Stimulated activated memory B cell treated with anti-CD40 and anti-IgM and Interleukin-4, amounts not matched to agents 10 μg/mL and 1 μg/mL and 100 μg/mL, for 72 hours (primary cell): ENCODE measurements at regions not wholly inside any gene's neighbourhood (a gene's known extent, or its start where the extent isn't known, plus 50 kb on each side); places are given as distances from the start of the nearest gene placed in this dataset.
"Not testable (repeated sequence)": the region's sequence is repeated elsewhere in the genome, so short reads cannot be mapped to it uniquely, and the experiment has no call there.

Source experiments
- ATAC-seq: fragments of 150-1000 bp; cut with Tn5 transposase; 2 replicates; pipeline ENCODE4 v1.10.0; 2021
- H3K27ac Mint-ChIP-seq: one replicate; pipeline ENCODE4 v1.8.0; 2022; ENCODE audit warnings: mild to moderate bottlenecking, mixed read lengths
- H3K27me3 Mint-ChIP-seq: one replicate; pipeline ENCODE4 v1.8.0; 2022; ENCODE audit warnings: mixed read lengths
- H3K36me3 Mint-ChIP-seq: one replicate; pipeline ENCODE4 v1.8.0; 2022; ENCODE audit warnings: mixed read lengths
- H3K4me1 Mint-ChIP-seq: one replicate; pipeline ENCODE4 v1.8.0; 2022; ENCODE audit warnings: mixed read lengths
- H3K4me3 Mint-ChIP-seq: one replicate; pipeline ENCODE4 v1.8.0; 2022; ENCODE audit warnings: mild to moderate bottlenecking, moderate library complexity, mixed read lengths
- H3K9me3 Mint-ChIP-seq: one replicate; pipeline ENCODE4 v1.8.0; 2022; ENCODE audit warnings: mixed read lengths

GRCh38 chr9:82883436-82883835 is 179.5 kb downstream of the RASEF start:
- no peak for ATAC-seq

GRCh38 chr9:82883974-82884373 is 179.0 kb downstream of the RASEF start:
- not testable (repeated sequence) for H3K36me3 Mint-ChIP-seq, H3K27ac Mint-ChIP-seq, H3K4me1 Mint-ChIP-seq, ATAC-seq, H3K9me3 Mint-ChIP-seq, H3K4me3 Mint-ChIP-seq
- peaks cover 17% of the 10 kb centered on the region for H3K27me3 Mint-ChIP-seq

More at GRCh38 chr9:82883436-82883835, 179.5 kb downstream of the RASEF start:
- Mint-ChIP-seq H3K27ac (no peak overlapping the region), H3K9me3 (no peaks in the 10 kb centered on the region), H3K4me3 (no peak overlapping the region), H3K36me3 (no peaks in the 10 kb centered on the region), H3K4me1 (no peaks in the 10 kb centered on the region), H3K27me3 (peaks cover 17% of the 10 kb centered on the region)

- peaks cover 1% of the 10 kb centered on the region for H3K27me3 Mint-ChIP-seq
- H3K4me1 Mint-ChIP-seq: no peaks in the 10 kb centered on the region
- ATAC-seq: no peak
- no peaks in the 10 kb centered on the region for H3K9me3 Mint-ChIP-seq
- no peak overlapping the region for H3K4me3 Mint-ChIP-seq
- no peaks in the 10 kb centered on the region for H3K36me3 Mint-ChIP-seq
- H3K27ac Mint-ChIP-seq: no peak overlapping the region
Measured at GRCh38 chr9:82890401-82890800, 172.5 kb downstream of the RASEF start.

GRCh38 chr9:82890865-82891264 is 172.1 kb downstream of the RASEF start:
- Mint-ChIP-seq H3K27me3 (no peaks in the 10 kb centered on the region), H3K9me3 (no peaks in the 10 kb centered on the region), H3K4me3 (no peak overlapping the region), H3K4me1 (no peaks in the 10 kb centered on the region), H3K27ac (no peak overlapping the region), H3K36me3 (no peaks in the 10 kb centered on the region)
- ATAC-seq: no peak

- ATAC-seq: no peak
- no peak overlapping the region for H3K27ac Mint-ChIP-seq
- H3K27me3 Mint-ChIP-seq: no peaks in the 10 kb centered on the region
- no peaks in the 10 kb centered on the region for H3K4me1 Mint-ChIP-seq
- H3K4me3 Mint-ChIP-seq: no peak overlapping the region
- H3K9me3 Mint-ChIP-seq: no peaks in the 10 kb centered on the region
- no peaks in the 10 kb centered on the region for H3K36me3 Mint-ChIP-seq
Measured at GRCh38 chr9:82891321-82891720, 171.6 kb downstream of the RASEF start.

GRCh38 chr9:82893549-82893948 is 169.4 kb downstream of the RASEF start:
- H3K4me3 Mint-ChIP-seq: no peak overlapping the region
- no peak for ATAC-seq
- H3K4me1 Mint-ChIP-seq: no peaks in the 10 kb centered on the region
- H3K9me3 Mint-ChIP-seq: no peaks in the 10 kb centered on the region
- no peaks in the 10 kb centered on the region for H3K36me3 Mint-ChIP-seq
- no peaks in the 10 kb centered on the region for H3K27me3 Mint-ChIP-seq
- H3K27ac Mint-ChIP-seq: no peak overlapping the region

GRCh38 chr9:82894548-82894947 is 168.4 kb downstream of the RASEF start:
- H3K4me3 Mint-ChIP-seq: no peak overlapping the region
- no peaks in the 10 kb centered on the region for H3K27me3 Mint-ChIP-seq

GRCh38 chr9:82894961-82895821 is 167.8 kb downstream of the RASEF start:
- no peaks in the 10 kb centered on the region for H3K36me3 Mint-ChIP-seq
- no peaks in the 10 kb centered on the region for H3K9me3 Mint-ChIP-seq
- H3K4me3 Mint-ChIP-seq: no peak overlapping the region
- no peaks in the 10 kb centered on the region for H3K4me1 Mint-ChIP-seq
- ATAC-seq: no peak
- H3K27ac Mint-ChIP-seq: no peak overlapping the region
- no peaks in the 10 kb centered on the region for H3K27me3 Mint-ChIP-seq

More at GRCh38 chr9:82894548-82894947, 168.4 kb downstream of the RASEF start:
- Mint-ChIP-seq H3K27ac (no peak overlapping the region), H3K36me3 (no peaks in the 10 kb centered on the region), H3K9me3 (no peaks in the 10 kb centered on the region), H3K4me1 (no peaks in the 10 kb centered on the region)
- no peak for ATAC-seq

GRCh38 chr9:82895822-82896110 is 167.2 kb downstream of the RASEF start:
- H3K9me3 Mint-ChIP-seq: no peaks in the 10 kb centered on the region
- H3K27ac Mint-ChIP-seq: no peak overlapping the region
- ATAC-seq: no peak
- no peaks in the 10 kb centered on the region for H3K4me1 Mint-ChIP-seq
- H3K4me3 Mint-ChIP-seq: no peak overlapping the region
- no peaks in the 10 kb centered on the region for H3K27me3 Mint-ChIP-seq
- no peaks in the 10 kb centered on the region for H3K36me3 Mint-ChIP-seq

- Mint-ChIP-seq H3K27me3 (no peaks in the 10 kb centered on the region), H3K27ac (no peak overlapping the region), H3K9me3 (no peaks in the 10 kb centered on the region), H3K36me3 (no peaks in the 10 kb centered on the region), H3K4me3 (no peak overlapping the region), H3K4me1 (no peaks in the 10 kb centered on the region)
- ATAC-seq: no peak
Measured at GRCh38 chr9:82903503-82903902, 159.4 kb downstream of the RASEF start.

- Mint-ChIP-seq H3K9me3 (peaks cover 14% of the 10 kb centered on the region), H3K36me3 (no peaks in the 10 kb centered on the region), H3K27ac (no peak overlapping the region), H3K27me3 (no peaks in the 10 kb centered on the region), H3K4me1 (no peaks in the 10 kb centered on the region), H3K4me3 (no peak overlapping the region)
- ATAC-seq: no peak
Measured at GRCh38 chr9:82911996-82912395, 150.9 kb downstream of the RASEF start.

GRCh38 chr9:82912645-82913044 is 150.3 kb downstream of the RASEF start:
- Mint-ChIP-seq H3K27me3 (no peaks in the 10 kb centered on the region), H3K4me1 (no peaks in the 10 kb centered on the region), H3K36me3 (no peaks in the 10 kb centered on the region), H3K27ac (no peak overlapping the region), H3K4me3 (no peak overlapping the region), H3K9me3 (peaks cover 17% of the 10 kb centered on the region)
- ATAC-seq: no peak

GRCh38 chr9:82916238-82916637 is 146.7 kb downstream of the RASEF start:
- not testable (repeated sequence) for H3K4me3 Mint-ChIP-seq, H3K36me3 Mint-ChIP-seq, H3K27me3 Mint-ChIP-seq, H3K27ac Mint-ChIP-seq, H3K4me1 Mint-ChIP-seq, ATAC-seq
- H3K9me3 Mint-ChIP-seq: peaks cover 13% of the 10 kb centered on the region

GRCh38 chr9:82920154-82920553 is 142.8 kb downstream of the RASEF start:
- peaks cover 13% of the 10 kb centered on the region for H3K9me3 Mint-ChIP-seq
- no peak overlapping the region for H3K27ac Mint-ChIP-seq
- no peak for ATAC-seq
- no peaks in the 10 kb centered on the region for H3K4me1 Mint-ChIP-seq
- no peaks in the 10 kb centered on the region for H3K36me3 Mint-ChIP-seq
- H3K4me3 Mint-ChIP-seq: no peak overlapping the region
- H3K27me3 Mint-ChIP-seq: no peaks in the 10 kb centered on the region

- ATAC-seq: no peak
- Mint-ChIP-seq H3K4me1 (no peaks in the 10 kb centered on the region), H3K9me3 (no peaks in the 10 kb centered on the region), H3K27ac (no peak overlapping the region), H3K36me3 (no peaks in the 10 kb centered on the region), H3K4me3 (no peak overlapping the region), H3K27me3 (no peaks in the 10 kb centered on the region)
Measured at GRCh38 chr9:82922686-82923085, 140.3 kb downstream of the RASEF start.

GRCh38 chr9:82923092-82923911 is 139.6 kb downstream of the RASEF start:
- Mint-ChIP-seq H3K4me3 (no peak overlapping the region), H3K9me3 (no peaks in the 10 kb centered on the region), H3K4me1 (no peaks in the 10 kb centered on the region), H3K36me3 (no peaks in the 10 kb centered on the region), H3K27me3 (no peaks in the 10 kb centered on the region), H3K27ac (no peak overlapping the region)
- no peak for ATAC-seq
